ENCODE measurements at regions not wholly inside any gene's neighbourhood (a gene's known extent, or its start where the extent isn't known, plus 50 kb on each side); places are given as distances from the start of the nearest gene placed in this dataset.

DNA sequence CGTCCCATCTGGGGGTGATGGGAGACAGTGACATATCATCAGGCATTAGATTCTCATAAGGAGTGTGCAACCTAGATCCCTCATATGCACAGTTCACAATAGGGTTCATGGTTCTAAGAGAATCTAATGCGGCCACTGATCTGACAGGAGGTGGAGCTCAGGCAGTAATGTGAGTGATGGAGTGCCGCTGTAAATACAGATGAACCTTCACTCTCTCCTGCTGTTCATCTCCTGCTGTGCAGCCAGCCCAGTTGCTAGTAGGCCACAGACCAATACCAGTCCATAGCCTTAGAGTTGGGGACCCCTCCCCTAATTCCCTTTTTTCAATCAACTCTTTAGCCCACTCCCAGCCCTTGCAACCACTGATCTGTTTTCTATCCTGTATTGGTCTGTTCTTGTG is 581.1 kb upstream of the AUTS2 start:
- TF ChIP-seq, protein P1, sequence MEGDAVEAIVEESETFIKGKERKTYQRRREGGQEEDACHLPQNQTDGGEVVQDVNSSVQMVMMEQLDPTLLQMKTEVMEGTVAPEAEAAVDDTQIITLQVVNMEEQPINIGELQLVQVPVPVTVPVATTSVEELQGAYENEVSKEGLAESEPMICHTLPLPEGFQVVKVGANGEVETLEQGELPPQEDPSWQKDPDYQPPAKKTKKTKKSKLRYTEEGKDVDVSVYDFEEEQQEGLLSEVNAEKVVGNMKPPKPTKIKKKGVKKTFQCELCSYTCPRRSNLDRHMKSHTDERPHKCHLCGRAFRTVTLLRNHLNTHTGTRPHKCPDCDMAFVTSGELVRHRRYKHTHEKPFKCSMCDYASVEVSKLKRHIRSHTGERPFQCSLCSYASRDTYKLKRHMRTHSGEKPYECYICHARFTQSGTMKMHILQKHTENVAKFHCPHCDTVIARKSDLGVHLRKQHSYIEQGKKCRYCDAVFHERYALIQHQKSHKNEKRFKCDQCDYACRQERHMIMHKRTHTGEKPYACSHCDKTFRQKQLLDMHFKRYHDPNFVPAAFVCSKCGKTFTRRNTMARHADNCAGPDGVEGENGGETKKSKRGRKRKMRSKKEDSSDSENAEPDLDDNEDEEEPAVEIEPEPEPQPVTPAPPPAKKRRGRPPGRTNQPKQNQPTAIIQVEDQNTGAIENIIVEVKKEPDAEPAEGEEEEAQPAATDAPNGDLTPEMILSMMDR (conservative IDR thresholded peaks at IDR 0.05; ENCODE audit: low read depth, low read length): no peak
- no peak overlapping the region for H3K4me3 ChIP-seq (IDR thresholded peaks at IDR 0.05; ENCODE audit: insufficient read depth, low read depth, low read length)

DNA sequence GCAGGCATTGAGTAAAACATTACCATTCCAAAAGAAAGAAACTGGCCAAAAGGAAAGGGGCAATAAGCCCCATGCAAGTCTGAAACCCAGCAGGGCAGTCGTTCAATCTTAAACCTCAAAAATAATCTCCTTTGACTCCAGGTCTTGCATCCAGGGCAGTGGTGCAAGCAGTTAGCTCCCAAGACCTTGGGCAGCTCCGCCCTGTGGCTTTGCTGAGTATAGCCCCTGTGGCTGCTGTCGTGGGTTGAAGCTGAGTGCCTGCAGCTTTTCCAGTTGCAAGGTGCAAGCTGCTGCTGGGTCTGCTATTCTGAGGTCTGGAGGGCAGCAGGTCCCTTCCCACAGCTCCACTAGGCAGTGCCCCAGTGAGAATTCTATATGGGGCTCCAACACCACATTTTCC is 580.1 kb upstream of the AUTS2 start:
- Histone ChIP-seq H3K4me2 (no peak overlapping the region), H3K27me3 (ENCODE audit: insufficient read depth, low read depth) (no peaks in the 10 kb centered on the region), H3K79me2 (ENCODE audit: insufficient read depth, low read depth) (no peaks in the 10 kb centered on the region), H3K4me1 (ENCODE audit: low read depth, poor library complexity, severe bottlenecking) (no peaks in the 10 kb centered on the region), H3K27ac (no peak overlapping the region), H4K20me1 (ENCODE audit: insufficient read depth) (no peaks in the 10 kb centered on the region), H2AFZ (ENCODE audit: low read depth) (no peak overlapping the region), H3K36me3 (ENCODE audit: insufficient read depth) (no peaks in the 10 kb centered on the region), H3K9ac (no peak overlapping the region), H3K4me3 (IDR thresholded peaks at IDR 0.05; ENCODE audit: insufficient read depth, low read depth, low read length) (no peak overlapping the region)
- TF ChIP-seq, protein P1 (conservative IDR thresholded peaks at IDR 0.05; ENCODE audit: low read depth, low read length): no peak

More for the DNA sequence above, 581.1 kb upstream of the AUTS2 start:
- no peak overlapping the region for H2AFZ ChIP-seq (ENCODE audit: low read depth)
- H3K36me3 ChIP-seq (ENCODE audit: insufficient read depth): no peaks in the 10 kb centered on the region
- no peak overlapping the region for H3K9ac ChIP-seq
- no peaks in the 10 kb centered on the region for H3K79me2 ChIP-seq (ENCODE audit: insufficient read depth, low read depth)
- no peak overlapping the region for H3K27ac ChIP-seq
- H3K4me1 ChIP-seq (ENCODE audit: low read depth, poor library complexity, severe bottlenecking): no peaks in the 10 kb centered on the region
- H3K4me2 ChIP-seq: no peak overlapping the region
- no peaks in the 10 kb centered on the region for H4K20me1 ChIP-seq (ENCODE audit: insufficient read depth)
- H3K27me3 ChIP-seq (ENCODE audit: insufficient read depth, low read depth): no peaks in the 10 kb centered on the region

DNA sequence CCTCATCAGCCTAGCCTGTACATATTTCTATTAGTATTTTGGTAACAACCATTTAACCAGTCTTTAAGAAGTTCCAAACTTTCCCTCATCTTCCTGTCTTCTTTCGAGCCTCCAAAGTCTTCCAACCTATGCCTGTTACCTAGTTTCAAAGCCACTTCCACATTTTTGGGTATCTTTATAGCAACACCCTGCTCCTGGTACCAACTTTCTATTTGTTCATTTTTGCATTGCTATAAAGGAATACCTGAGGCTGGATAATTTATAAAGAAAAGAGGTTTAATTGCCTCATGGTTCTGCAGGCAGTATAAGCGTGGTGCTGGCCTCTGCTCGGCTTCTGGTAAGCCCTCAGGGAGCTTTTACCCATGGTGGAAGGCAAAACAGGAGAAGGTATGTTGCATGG is 578.8 kb upstream of the AUTS2 start:
- Histone ChIP-seq H3K4me2 (no peak overlapping the region), H2AFZ (ENCODE audit: low read depth) (no peak overlapping the region), H3K9ac (no peak overlapping the region), H4K20me1 (ENCODE audit: insufficient read depth) (no peaks in the 10 kb centered on the region), H3K79me2 (ENCODE audit: insufficient read depth, low read depth) (no peaks in the 10 kb centered on the region), H3K27me3 (ENCODE audit: insufficient read depth, low read depth) (no peaks in the 10 kb centered on the region), H3K36me3 (ENCODE audit: insufficient read depth) (no peaks in the 10 kb centered on the region), H3K4me3 (IDR thresholded peaks at IDR 0.05; ENCODE audit: insufficient read depth, low read depth, low read length) (no peak overlapping the region), H3K27ac (no peak overlapping the region), H3K4me1 (ENCODE audit: low read depth, poor library complexity, severe bottlenecking) (no peaks in the 10 kb centered on the region)
- TF ChIP-seq, protein P1 (conservative IDR thresholded peaks at IDR 0.05; ENCODE audit: low read depth, low read length): no peak

DNA sequence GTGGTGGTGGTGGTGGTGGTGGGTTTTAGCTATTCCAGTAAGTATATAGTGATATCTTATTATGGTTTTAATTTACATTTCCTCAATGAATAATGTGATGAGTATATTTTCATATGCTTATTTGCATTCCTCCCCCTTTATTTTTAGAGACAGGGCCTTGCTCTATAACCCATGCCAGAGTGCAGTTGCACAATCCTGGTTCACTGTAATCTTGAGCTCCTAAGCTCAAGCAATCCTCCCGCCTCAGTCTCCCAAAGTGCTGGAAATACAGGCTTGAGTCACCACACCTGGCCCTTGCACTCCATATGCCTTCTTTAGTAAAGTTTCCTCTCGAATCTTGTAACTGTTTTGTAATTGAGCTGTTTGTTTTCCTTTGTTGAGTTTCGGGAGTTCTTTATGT is 577.7 kb upstream of the AUTS2 start:
- H3K4me1 ChIP-seq (ENCODE audit: low read depth, poor library complexity, severe bottlenecking): no peaks in the 10 kb centered on the region
- H3K27me3 ChIP-seq (ENCODE audit: insufficient read depth, low read depth): no peaks in the 10 kb centered on the region
- no peaks in the 10 kb centered on the region for H4K20me1 ChIP-seq (ENCODE audit: insufficient read depth)
- H3K36me3 ChIP-seq (ENCODE audit: insufficient read depth): no peaks in the 10 kb centered on the region
- H3K9ac ChIP-seq: no peak overlapping the region
- TF ChIP-seq, protein P1 (conservative IDR thresholded peaks at IDR 0.05; ENCODE audit: low read depth, low read length): no peak
- H2AFZ ChIP-seq (ENCODE audit: low read depth): no peak overlapping the region
- no peaks in the 10 kb centered on the region for H3K79me2 ChIP-seq (ENCODE audit: insufficient read depth, low read depth)
- no peak overlapping the region for H3K4me2 ChIP-seq
- H3K4me3 ChIP-seq (IDR thresholded peaks at IDR 0.05; ENCODE audit: insufficient read depth, low read depth, low read length): no peak overlapping the region
- no peak overlapping the region for H3K27ac ChIP-seq
